Loucy (cell line): ENCODE measurements at regions not wholly inside any gene's neighbourhood (a gene's known extent, or its start where the extent isn't known, plus 50 kb on each side); places are given as distances from the start of the nearest gene placed in this dataset.
"Not testable (repeated sequence)": the region's sequence is repeated elsewhere in the genome, so short reads cannot be mapped to it uniquely, and the experiment has no call there.

Source experiments
- H2AFZ ChIP-seq: fragments of 200-600 bp; sonication (generic); 2 replicates; pipeline ENCODE4 v1.6.0; 2016; ENCODE audit warnings: antibody characterized with exemption, mild to moderate bottlenecking, low read length, moderate library complexity
- H3F3A ChIP-seq: fragments of 200-600 bp; 2 replicates; pipeline ENCODE4 v1.6.0; 2016; ENCODE audit warnings: antibody characterized with exemption, low read depth, mild to moderate bottlenecking
- H3K27me3 ChIP-seq: fragments of 200-600 bp; sonication (generic); 2 replicates; pipeline ENCODE4 v1.6.1; 2014; ENCODE audit warnings: low read length, mild to moderate bottlenecking; ENCODE audit not compliant: insufficient read depth, poor library complexity, severe bottlenecking
- H3K36me3 ChIP-seq: fragments of 200-600 bp; sonication (generic); 2 replicates; pipeline ENCODE4 v1.6.1; 2016; ENCODE audit warnings: low read length; ENCODE audit not compliant: insufficient read depth
- H3K4me1 ChIP-seq: fragments of 200-600 bp; sonication (generic); 2 replicates; pipeline ENCODE4 v1.5.1; 2014; ENCODE audit warnings: low read length, mild to moderate bottlenecking; ENCODE audit not compliant: insufficient read depth, poor library complexity, severe bottlenecking
- H3K4me2 ChIP-seq: fragments of 200-600 bp; sonication (generic); 2 replicates; pipeline ENCODE4 v1.6.0; 2014; ENCODE audit warnings: antibody characterized with exemption, low read length, low read depth, mild to moderate bottlenecking; ENCODE audit not compliant: poor library complexity, severe bottlenecking
- H3K4me3 ChIP-seq: fragments of 200-600 bp; sonication (generic); 2 replicates; pipeline ENCODE4 v1.5.1; 2014; ENCODE audit warnings: low read length, mild to moderate bottlenecking, mixed read lengths; ENCODE audit not compliant: poor library complexity, severe bottlenecking
- H3K79me2 ChIP-seq: fragments of 200-600 bp; sonication (generic); 2 replicates; pipeline ENCODE4 v1.6.1; 2014; ENCODE audit warnings: low read length; ENCODE audit not compliant: insufficient read depth
- H3K9ac ChIP-seq: fragments of 200-600 bp; sonication (generic); 2 replicates; pipeline ENCODE4 v1.6.0; 2014; ENCODE audit warnings: mild to moderate bottlenecking, low read depth, low read length, moderate library complexity; ENCODE audit not compliant: poor library complexity, severe bottlenecking
- H3K9me2 ChIP-seq: fragments of 200-600 bp; sonication (generic); replicated peaks from 2 replicates; pipeline ENCODE4 v1.6.1; 2016; ENCODE audit warnings: low read depth, low read length, mixed read lengths
- H3K9me3 ChIP-seq: fragments of 200-600 bp; sonication (generic); 2 replicates; pipeline ENCODE4 v1.6.1; 2014; ENCODE audit warnings: mild to moderate bottlenecking, antibody characterized with exemption, low read length, low read depth; ENCODE audit not compliant: insufficient read depth
- H4K20me1 ChIP-seq: fragments of 200-600 bp; sonication (generic); 2 replicates; pipeline ENCODE4 v1.6.0; 2014; ENCODE audit warnings: antibody characterized with exemption, low read length, mild to moderate bottlenecking; ENCODE audit not compliant: insufficient read depth, poor library complexity, severe bottlenecking
- EZH2phosphoT487 ChIP-seq: fragments of 200-600 bp; IDR thresholded peaks from 2 replicates; pipeline ENCODE4 v1.6.1; 2018; ENCODE audit warnings: antibody characterized with exemption, mild to moderate bottlenecking, moderate library complexity, borderline replicate concordance
- TF ChIP-seq, protein P1 (sequence below): fragments of 200-600 bp; sonication (generic); conservative IDR thresholded peaks from 2 replicates; pipeline ENCODE4 v1.5.1; 2014; ENCODE audit warnings: mild to moderate bottlenecking, antibody characterized with exemption, low read length

DNA sequence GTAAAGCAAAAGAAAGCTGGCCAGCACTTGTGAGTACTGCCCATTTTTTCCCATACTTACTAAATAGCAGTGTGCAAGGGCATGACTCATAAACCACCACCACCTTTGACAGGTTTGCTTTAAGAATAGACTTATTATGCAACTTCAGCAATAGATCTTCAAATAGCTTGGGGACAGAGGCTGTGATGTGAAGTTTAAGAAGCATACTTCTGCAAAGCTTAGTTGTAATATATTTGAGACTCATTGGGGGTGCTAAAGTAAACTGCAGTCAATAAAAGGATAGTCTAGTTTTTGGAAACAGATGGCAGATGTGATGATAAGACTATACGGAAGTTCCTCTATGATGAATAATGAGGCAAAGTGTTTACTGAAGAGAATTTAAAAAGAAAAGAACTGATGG is 210.0 kb downstream of the PLA2G4A start:
- H3F3A ChIP-seq = peaks cover 13% of the 10 kb centered on the region; the same call in 1 of the 2 replicates
- H2AFZ ChIP-seq = no peak overlapping the region; the same call in 1 of the 2 replicates
- H3K9me3 ChIP-seq = no peaks in the 10 kb centered on the region
- H3K36me3 ChIP-seq = no peaks in the 10 kb centered on the region
- H4K20me1 ChIP-seq = no peaks in the 10 kb centered on the region
- peaks cover 57% of the 10 kb centered on the region for H3K4me1 ChIP-seq
- H3K9me2 ChIP-seq = no peaks in the 10 kb centered on the region
- H3K27me3 ChIP-seq = no peaks in the 10 kb centered on the region
- peak overlapping the region; percentile 58 for H3K4me2 ChIP-seq
- TF ChIP-seq, protein P1, sequence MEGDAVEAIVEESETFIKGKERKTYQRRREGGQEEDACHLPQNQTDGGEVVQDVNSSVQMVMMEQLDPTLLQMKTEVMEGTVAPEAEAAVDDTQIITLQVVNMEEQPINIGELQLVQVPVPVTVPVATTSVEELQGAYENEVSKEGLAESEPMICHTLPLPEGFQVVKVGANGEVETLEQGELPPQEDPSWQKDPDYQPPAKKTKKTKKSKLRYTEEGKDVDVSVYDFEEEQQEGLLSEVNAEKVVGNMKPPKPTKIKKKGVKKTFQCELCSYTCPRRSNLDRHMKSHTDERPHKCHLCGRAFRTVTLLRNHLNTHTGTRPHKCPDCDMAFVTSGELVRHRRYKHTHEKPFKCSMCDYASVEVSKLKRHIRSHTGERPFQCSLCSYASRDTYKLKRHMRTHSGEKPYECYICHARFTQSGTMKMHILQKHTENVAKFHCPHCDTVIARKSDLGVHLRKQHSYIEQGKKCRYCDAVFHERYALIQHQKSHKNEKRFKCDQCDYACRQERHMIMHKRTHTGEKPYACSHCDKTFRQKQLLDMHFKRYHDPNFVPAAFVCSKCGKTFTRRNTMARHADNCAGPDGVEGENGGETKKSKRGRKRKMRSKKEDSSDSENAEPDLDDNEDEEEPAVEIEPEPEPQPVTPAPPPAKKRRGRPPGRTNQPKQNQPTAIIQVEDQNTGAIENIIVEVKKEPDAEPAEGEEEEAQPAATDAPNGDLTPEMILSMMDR = peak; percentile 25; the same call in 1 of the 2 replicates
- no peak for TF ChIP-seq EZH2phosphoT487
- no peaks in the 10 kb centered on the region for H3K79me2 ChIP-seq
- H3K9ac ChIP-seq = peak overlapping the region; percentile 32
- peak overlapping the region; percentile 31 for H3K4me3 ChIP-seq

DNA sequence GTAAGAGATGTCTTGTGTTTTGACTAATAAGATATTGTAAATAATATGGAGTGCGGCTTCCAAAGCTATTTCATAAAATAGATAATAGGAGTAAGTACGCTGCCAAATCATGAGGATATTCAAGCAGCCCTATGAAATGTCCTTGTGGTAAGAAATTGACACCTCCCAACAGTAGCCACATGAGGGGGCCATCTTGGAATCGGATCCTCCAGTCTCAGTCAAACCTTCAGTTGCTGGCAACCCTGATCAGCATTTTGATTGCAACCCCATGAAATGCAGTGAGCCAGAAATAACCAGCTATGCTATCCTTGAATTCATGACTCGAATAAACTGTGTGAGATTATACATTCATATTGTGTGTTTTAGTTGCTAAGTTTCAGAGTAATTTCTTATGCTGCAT is 212.4 kb downstream of the PLA2G4A start:
- H4K20me1 ChIP-seq = no peaks in the 10 kb centered on the region
- H2AFZ ChIP-seq = no peak overlapping the region
- TF ChIP-seq, protein P1 = no peak
- TF ChIP-seq EZH2phosphoT487 = no peak
- H3F3A ChIP-seq = 0 out of 2 replicates have a peak, but pooled peaks cover 7% of the 10 kb centered on the region
- H3K4me1 ChIP-seq = peaks cover 35% of the 10 kb centered on the region
- H3K9me2 ChIP-seq = no peaks in the 10 kb centered on the region
- H3K4me3 ChIP-seq = no peak overlapping the region
- H3K27me3 ChIP-seq = no peaks in the 10 kb centered on the region
- no peaks in the 10 kb centered on the region for H3K79me2 ChIP-seq
- H3K4me2 ChIP-seq = no peak overlapping the region
- H3K9me3 ChIP-seq = no peaks in the 10 kb centered on the region
- H3K36me3 ChIP-seq = no peaks in the 10 kb centered on the region
- H3K9ac ChIP-seq = no peak overlapping the region

DNA sequence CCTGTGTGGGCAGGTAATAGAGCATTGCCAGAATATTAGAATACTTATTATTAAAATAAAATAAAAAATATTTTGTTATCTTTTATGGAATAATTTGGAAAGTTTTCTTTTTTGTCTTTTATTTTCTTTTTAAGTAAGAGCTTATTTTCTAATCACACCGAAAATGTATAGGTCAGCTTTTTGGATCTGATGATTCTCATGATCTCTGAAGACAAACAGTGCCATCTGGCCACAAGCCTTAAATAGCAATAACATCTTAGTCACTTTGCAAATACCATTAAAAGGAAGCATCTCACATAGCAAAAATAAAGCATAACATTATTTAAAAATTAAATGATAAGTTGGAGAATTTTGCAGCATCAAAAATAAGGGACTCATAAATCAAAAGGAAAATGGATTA is 213.8 kb downstream of the PLA2G4A start:
- Histone ChIP-seq H3K4me1 (peaks cover 21% of the 10 kb centered on the region), H3F3A (0 out of 2 replicates have a peak, but pooled peaks cover 7% of the 10 kb centered on the region)
- no peak for TF ChIP-seq EZH2phosphoT487
- TF ChIP-seq, protein P1 = peak; percentile 30

DNA sequence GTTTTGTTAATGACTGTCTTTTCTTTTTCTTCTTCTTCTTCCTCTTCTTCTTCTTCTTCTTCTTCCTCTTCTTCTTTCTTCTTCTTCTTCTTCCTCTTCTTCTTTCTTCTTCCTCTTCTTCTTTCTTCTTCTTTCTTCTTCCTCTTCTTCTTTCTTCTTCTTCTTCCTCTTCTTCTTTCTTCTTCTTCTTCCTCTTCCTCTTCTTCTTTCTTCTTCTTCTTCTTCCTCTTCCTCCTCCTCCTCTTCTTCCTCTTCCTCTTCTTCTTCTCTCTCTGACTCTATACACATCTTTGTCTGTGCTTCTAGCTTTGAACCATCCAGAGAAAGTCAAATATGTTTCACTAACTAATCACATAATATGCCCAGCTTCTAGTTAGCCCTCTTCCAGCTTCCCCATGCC is 214.7 kb downstream of the PLA2G4A start:
- H2AFZ ChIP-seq, H3K9me2 ChIP-seq, H3K4me2 ChIP-seq, H3K4me3 ChIP-seq, H3F3A ChIP-seq, H3K9ac ChIP-seq, H3K79me2 ChIP-seq, H3K36me3 ChIP-seq, H4K20me1 ChIP-seq, H3K27me3 ChIP-seq, H3K9me3 ChIP-seq: not testable (repeated sequence)
- H3K4me1 ChIP-seq = peaks cover 12% of the 10 kb centered on the region

More for the DNA sequence above, 213.8 kb downstream of the PLA2G4A start:
- Histone ChIP-seq H3K9me2 (no peaks in the 10 kb centered on the region), H3K27me3 (no peaks in the 10 kb centered on the region), H3K36me3 (no peaks in the 10 kb centered on the region), H2AFZ (no peak overlapping the region), H4K20me1 (no peaks in the 10 kb centered on the region), H3K9me3 (no peaks in the 10 kb centered on the region), H3K9ac (no peak overlapping the region), H3K4me3 (no peak overlapping the region), H3K4me2 (no peak overlapping the region), H3K79me2 (no peaks in the 10 kb centered on the region)
